ENCODE measurements at regions not wholly inside any gene's neighbourhood (a gene's known extent, or its start where the extent isn't known, plus 50 kb on each side); places are given as distances from the start of the nearest gene placed in this dataset.
"Not testable (repeated sequence)": the region's sequence is repeated elsewhere in the genome, so short reads cannot be mapped to it uniquely, and the experiment has no call there.

- TF ChIP-seq, protein P1, sequence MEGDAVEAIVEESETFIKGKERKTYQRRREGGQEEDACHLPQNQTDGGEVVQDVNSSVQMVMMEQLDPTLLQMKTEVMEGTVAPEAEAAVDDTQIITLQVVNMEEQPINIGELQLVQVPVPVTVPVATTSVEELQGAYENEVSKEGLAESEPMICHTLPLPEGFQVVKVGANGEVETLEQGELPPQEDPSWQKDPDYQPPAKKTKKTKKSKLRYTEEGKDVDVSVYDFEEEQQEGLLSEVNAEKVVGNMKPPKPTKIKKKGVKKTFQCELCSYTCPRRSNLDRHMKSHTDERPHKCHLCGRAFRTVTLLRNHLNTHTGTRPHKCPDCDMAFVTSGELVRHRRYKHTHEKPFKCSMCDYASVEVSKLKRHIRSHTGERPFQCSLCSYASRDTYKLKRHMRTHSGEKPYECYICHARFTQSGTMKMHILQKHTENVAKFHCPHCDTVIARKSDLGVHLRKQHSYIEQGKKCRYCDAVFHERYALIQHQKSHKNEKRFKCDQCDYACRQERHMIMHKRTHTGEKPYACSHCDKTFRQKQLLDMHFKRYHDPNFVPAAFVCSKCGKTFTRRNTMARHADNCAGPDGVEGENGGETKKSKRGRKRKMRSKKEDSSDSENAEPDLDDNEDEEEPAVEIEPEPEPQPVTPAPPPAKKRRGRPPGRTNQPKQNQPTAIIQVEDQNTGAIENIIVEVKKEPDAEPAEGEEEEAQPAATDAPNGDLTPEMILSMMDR (IDR thresholded peaks at IDR 0.05; ENCODE audit: insufficient read depth, low read depth, low read length, missing control alignments): no peak
- no peak overlapping the region for H3K4me3 ChIP-seq (ENCODE audit: low read length)
- no peak for DNase-seq (ENCODE audit: low read depth)
Measured at GRCh38 chr5:34455098-34455497, 201.0 kb upstream of the RAI14 start.

DNA sequence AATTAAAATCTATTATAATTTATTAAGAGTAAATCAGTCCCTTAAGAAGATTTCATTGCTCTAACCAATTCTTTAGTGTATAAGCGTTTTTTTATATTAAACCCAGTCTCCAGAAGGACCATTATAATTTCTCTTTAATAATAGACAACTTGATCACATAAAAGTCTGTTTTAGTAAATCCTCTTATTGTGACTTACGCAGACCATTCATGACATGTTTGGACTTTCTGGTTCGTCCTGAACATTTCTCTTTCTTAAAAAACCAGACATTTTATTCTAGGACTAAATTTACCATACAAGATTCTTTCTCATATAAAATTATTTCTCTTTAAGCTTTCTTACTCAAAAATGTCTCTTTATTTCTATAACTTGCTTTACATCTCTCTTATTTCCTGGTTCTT, 196.2 kb upstream of the RAI14 start:
- no peak overlapping the region for H3K4me3 ChIP-seq (ENCODE audit: low read length)
- TF ChIP-seq, protein P1 (IDR thresholded peaks at IDR 0.05; ENCODE audit: insufficient read depth, low read depth, low read length, missing control alignments): no peak
- no peak for DNase-seq (ENCODE audit: low read depth)

DNA sequence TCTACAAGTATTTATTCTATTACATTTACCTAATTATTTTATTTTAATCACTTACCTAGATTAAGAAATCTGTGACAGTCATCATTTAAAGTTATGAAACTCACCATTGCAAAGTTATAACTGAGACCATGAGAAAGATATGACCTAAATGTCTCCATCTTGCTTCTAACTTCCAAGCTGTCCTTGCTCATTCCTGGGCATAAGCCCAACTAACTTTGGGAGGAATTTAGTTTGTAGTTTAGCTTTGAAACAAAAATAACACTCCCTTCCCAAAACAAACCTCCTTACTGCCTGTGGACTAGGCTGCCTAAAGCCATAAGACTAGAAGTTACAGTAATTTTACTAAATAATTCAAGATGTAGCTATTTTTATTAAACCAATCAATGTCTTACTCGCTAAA, 195.6 kb upstream of the RAI14 start:
- no peak for DNase-seq (ENCODE audit: low read depth)
- TF ChIP-seq, protein P1 (IDR thresholded peaks at IDR 0.05; ENCODE audit: insufficient read depth, low read depth, low read length, missing control alignments): no peak
- no peak overlapping the region for H3K4me3 ChIP-seq (ENCODE audit: low read length)

DNA sequence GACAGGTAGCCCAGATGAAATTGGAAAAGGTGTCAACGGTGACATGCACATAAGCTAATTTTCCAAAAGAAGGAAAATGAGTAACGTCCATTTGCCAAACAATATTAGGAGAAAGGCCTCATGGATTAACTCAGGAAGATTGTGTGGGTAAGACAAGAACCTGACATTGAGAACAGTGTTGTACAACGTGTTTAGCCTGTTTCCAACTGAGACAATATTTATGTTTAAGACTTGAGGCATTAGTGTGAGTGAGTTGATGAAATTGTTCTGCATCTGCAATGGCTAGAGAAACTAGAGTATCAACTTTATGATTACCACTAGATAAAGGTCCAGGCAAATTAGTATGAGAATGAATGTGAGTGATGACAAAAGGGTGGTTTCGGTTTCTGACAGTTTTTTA, 191.3 kb upstream of the RAI14 start:
- H3K4me3 ChIP-seq (ENCODE audit: low read length): no peak overlapping the region
- DNase-seq (ENCODE audit: low read depth): peak; percentile 43
- TF ChIP-seq, protein P1 (IDR thresholded peaks at IDR 0.05; ENCODE audit: insufficient read depth, low read depth, low read length, missing control alignments): no peak

GRCh38 chr5:34465301-34465700, 190.8 kb upstream of the RAI14 start:
- TF ChIP-seq, protein P1 (IDR thresholded peaks at IDR 0.05; ENCODE audit: insufficient read depth, low read depth, low read length, missing control alignments): peak; percentile 29
- DNase-seq (ENCODE audit: low read depth): peak; percentile 55
- not testable (repeated sequence) for H3K4me3 ChIP-seq (ENCODE audit: low read length)

DNA sequence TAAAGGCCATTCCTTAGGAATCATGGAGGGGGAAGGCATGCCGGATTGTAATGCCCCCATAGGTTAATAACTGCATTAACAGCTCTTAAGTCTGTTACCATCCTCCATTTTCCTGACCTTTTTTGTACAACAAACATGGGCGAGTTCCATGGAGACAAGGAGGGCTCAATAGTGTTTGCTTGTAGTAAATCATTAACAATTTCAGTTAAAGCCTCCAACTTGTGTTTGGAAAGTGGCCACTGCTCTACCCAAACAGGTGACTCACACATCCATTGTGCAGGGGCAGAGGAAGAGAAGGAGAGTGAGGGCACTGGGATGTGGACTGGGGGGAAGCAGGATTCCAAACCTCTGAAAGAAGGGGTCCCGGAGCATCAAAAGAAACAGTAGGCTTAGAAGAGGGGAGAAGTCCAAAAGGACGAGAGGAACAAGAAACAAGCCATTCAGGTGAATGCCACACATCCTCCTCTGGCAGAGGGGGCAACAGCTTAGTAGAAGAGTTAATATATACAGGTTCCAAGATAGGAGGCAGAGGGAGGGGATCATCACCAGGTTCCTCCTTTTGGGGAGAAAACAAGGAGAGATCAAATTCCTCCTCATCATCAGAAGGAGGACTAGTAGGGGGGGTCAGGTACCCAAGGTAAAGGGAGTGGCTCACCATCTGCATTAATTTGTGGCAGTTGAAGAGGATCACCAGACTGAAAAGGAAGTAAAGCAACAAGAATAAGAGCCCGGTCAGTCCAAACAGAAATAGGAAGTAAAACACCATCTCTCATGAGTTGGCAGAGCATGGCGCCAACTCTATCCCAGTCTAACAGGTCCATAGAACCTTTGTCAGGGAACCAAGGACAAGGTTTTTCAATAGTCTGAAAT, 189.4 kb upstream of the RAI14 start:
- not testable (repeated sequence) for H3K4me3 ChIP-seq (ENCODE audit: low read length); DNase-seq (ENCODE audit: low read depth)

- DNase-seq (ENCODE audit: low read depth): no peak
- TF ChIP-seq, protein P1 (IDR thresholded peaks at IDR 0.05; ENCODE audit: insufficient read depth, low read depth, low read length, missing control alignments): no peak
- H3K4me3 ChIP-seq (ENCODE audit: low read length): no peak overlapping the region
Measured at GRCh38 chr5:34467436-34467835, 188.7 kb upstream of the RAI14 start.

GRCh38 chr5:34467984-34468383, 188.1 kb upstream of the RAI14 start:
- not testable (repeated sequence) for H3K4me3 ChIP-seq (ENCODE audit: low read length); DNase-seq (ENCODE audit: low read depth)

Data from epithelial cell of esophagus (primary cell).